H9 (cell line): ENCODE measurements at regions not wholly inside any gene's neighbourhood (a gene's known extent, or its start where the extent isn't known, plus 50 kb on each side); places are given as distances from the start of the nearest gene placed in this dataset.

Experiments
- DNase-seq: peaks from one replicate; pipeline ENCODE4 v3.0.0-alpha.2; 2017
- H2AFZ ChIP-seq: one replicate; pipeline ENCODE4 v1.6.1; 2013; ENCODE audit warnings: mild to moderate bottlenecking, low read length, control low read depth, moderate library complexity
- H2AK5ac ChIP-seq: 2 replicates; pipeline ENCODE4 v1.6.1; 2013; ENCODE audit warnings: low read length, control low read depth, mixed read lengths; ENCODE audit not compliant: insufficient read length
- H2BK120ac ChIP-seq: one replicate; pipeline ENCODE4 v1.6.1; 2013; ENCODE audit warnings: low read depth, mild to moderate bottlenecking, low read length, control low read depth, inconsistent platforms; ENCODE audit not compliant: poor library complexity, severe bottlenecking
- H2BK12ac ChIP-seq: 2 replicates; pipeline ENCODE4 v1.6.1; 2013; ENCODE audit warnings: low read length, control low read depth, mixed read lengths, low read depth; ENCODE audit not compliant: insufficient read length
- H2BK15ac ChIP-seq: 2 replicates; pipeline ENCODE4 v1.6.1; 2013; ENCODE audit warnings: low read depth, low read length, control low read depth
- H2BK20ac ChIP-seq: one replicate; pipeline ENCODE4 v1.6.1; 2013; ENCODE audit warnings: low read depth, mild to moderate bottlenecking, low read length, control low read depth, inconsistent platforms; ENCODE audit not compliant: poor library complexity, severe bottlenecking
- H2BK5ac ChIP-seq: 2 replicates; pipeline ENCODE4 v1.6.1; 2013; ENCODE audit warnings: low read length, control low read depth, mixed read lengths; ENCODE audit not compliant: insufficient read length
- H3K14ac ChIP-seq: 2 replicates; pipeline ENCODE4 v1.6.1; 2013; ENCODE audit warnings: low read length, control low read depth; ENCODE audit not compliant: insufficient read depth
- H3K18ac ChIP-seq: 2 replicates; pipeline ENCODE4 v1.6.1; 2013; ENCODE audit warnings: low read depth, mild to moderate bottlenecking, mixed read lengths, low read length, control low read depth; ENCODE audit not compliant: insufficient read length
- H3K23ac ChIP-seq: 2 replicates; pipeline ENCODE4 v1.6.1; 2013; ENCODE audit warnings: low read length, control low read depth, mixed read lengths, low read depth; ENCODE audit not compliant: insufficient read length
- H3K23me2 ChIP-seq: 2 replicates; pipeline ENCODE4 v1.6.1; 2013; ENCODE audit warnings: low read depth, mild to moderate bottlenecking, mixed read lengths, low read length, control low read depth; ENCODE audit not compliant: insufficient read length, poor library complexity, severe bottlenecking
- H3K27ac ChIP-seq: 2 replicates; pipeline ENCODE4 v1.5.1; 2013; ENCODE audit warnings: low read length, control low read depth, mixed read lengths, low read depth; ENCODE audit not compliant: insufficient read length
- H3K27me3 ChIP-seq: 2 replicates; pipeline ENCODE4 v1.6.1; 2013; ENCODE audit warnings: low read length, control low read depth, inconsistent platforms; ENCODE audit not compliant: insufficient read depth
- H3K4ac ChIP-seq: 2 replicates; pipeline ENCODE4 v1.6.1; 2013; ENCODE audit warnings: low read depth, mild to moderate bottlenecking, control low read depth, inconsistent platforms, low read length, moderate library complexity
- H3K4me1 ChIP-seq: 2 replicates; pipeline ENCODE4 v1.6.1; 2013; ENCODE audit warnings: low read length, control low read depth, inconsistent platforms; ENCODE audit not compliant: insufficient read depth
- H3K4me2 ChIP-seq: 2 replicates; pipeline ENCODE4 v1.6.1; 2013; ENCODE audit warnings: low read length, control low read depth, mixed read lengths; ENCODE audit not compliant: insufficient read length, insufficient read depth
- H3K56ac ChIP-seq: 2 replicates; pipeline ENCODE4 v1.6.1; 2013; ENCODE audit warnings: low read depth, mild to moderate bottlenecking, mixed read lengths, low read length, control low read depth; ENCODE audit not compliant: insufficient read length
- H3K79me1 ChIP-seq: 2 replicates; pipeline ENCODE4 v1.6.1; 2013; ENCODE audit warnings: low read depth, mild to moderate bottlenecking, moderate library complexity, low read length, control low read depth, inconsistent platforms; ENCODE audit not compliant: insufficient read depth, poor library complexity, severe bottlenecking
- H3K79me2 ChIP-seq: 2 replicates; pipeline ENCODE4 v1.6.1; 2013; ENCODE audit warnings: low read length, control low read depth, inconsistent platforms; ENCODE audit not compliant: insufficient read depth
- H3K9ac ChIP-seq: 2 replicates; pipeline ENCODE4 v1.6.1; 2013; ENCODE audit warnings: low read length, control low read depth, mixed read lengths; ENCODE audit not compliant: insufficient read length; ENCODE audit errors: extremely low read depth
- H3K9me3 ChIP-seq: one replicate; pipeline ENCODE4 v1.6.1; 2013; ENCODE audit warnings: low read depth, low read length, inconsistent platforms; ENCODE audit not compliant: control insufficient read depth
- H3T11ph ChIP-seq: one replicate; pipeline ENCODE4 v1.6.1; 2013; ENCODE audit warnings: mild to moderate bottlenecking, low read length, control low read depth, inconsistent platforms
- H4K20me1 ChIP-seq: one replicate; pipeline ENCODE4 v1.6.1; 2013; ENCODE audit not compliant: control insufficient read depth, insufficient read length, insufficient read depth
- H4K5ac ChIP-seq: 2 replicates; pipeline ENCODE4 v1.6.1; 2013; ENCODE audit warnings: low read depth, mild to moderate bottlenecking, mixed read lengths, low read length, control low read depth; ENCODE audit not compliant: insufficient read length
- H4K8ac ChIP-seq: replicated peaks from 2 replicates; pipeline ENCODE4 v1.6.1; 2013; ENCODE audit warnings: low read length, control low read depth, mixed read lengths, low read depth; ENCODE audit not compliant: insufficient read length
- H4K91ac ChIP-seq: 2 replicates; pipeline ENCODE4 v1.6.1; 2013; ENCODE audit warnings: low read depth, mild to moderate bottlenecking, moderate library complexity, mixed read lengths, low read length, control low read depth; ENCODE audit not compliant: insufficient read length
- H3K27ac Mint-ChIP-seq, 3 experiments: 2 replicates in 2 of 3; 3 replicates in 1 of 3; pipeline ENCODE4 v1.8.0; 2020 to 2021; ENCODE audit warnings: mixed read lengths in 3 of 3, mild to moderate bottlenecking in 1 of 3, moderate library complexity in 1 of 3
- H3K27me3 Mint-ChIP-seq: 2 replicates; pipeline ENCODE4 v1.8.0; 2021; ENCODE audit warnings: low read depth, mild to moderate bottlenecking, moderate library complexity, mixed read lengths
- H3K36me3 Mint-ChIP-seq, 3 experiments: 2 replicates in 2 of 3; 3 replicates in 1 of 3; pipeline ENCODE4 v1.8.0; 2020 to 2021; ENCODE audit warnings: low read depth in 3 of 3, mixed read lengths in 3 of 3; ENCODE audit not compliant: insufficient read depth in 1 of 3
- H3K4me1 Mint-ChIP-seq, 2 experiments: 2 replicates each; pipeline ENCODE4 v1.8.0; 2020; ENCODE audit warnings: mixed read lengths in 2 of 2
- H3K4me3 Mint-ChIP-seq, 2 experiments: 2 replicates in 1 of 2; 3 replicates in 1 of 2; pipeline ENCODE4 v1.8.0; 2020 to 2021; ENCODE audit warnings: mild to moderate bottlenecking in 2 of 2, mixed read lengths in 2 of 2, moderate library complexity in 1 of 2
- H3K9me3 Mint-ChIP-seq, 2 experiments: 2 replicates in 1 of 2; 3 replicates in 1 of 2; pipeline ENCODE4 v1.8.0; 2020; ENCODE audit warnings: mild to moderate bottlenecking in 2 of 2, mixed read lengths in 2 of 2, moderate library complexity in 1 of 2
- WGBS: extraction: QIAGEN DNeasy Blood & Tissue Kit; methylation state at CpG from one replicate; pipeline ENCODE4 v1.1.7; 2013; ENCODE audit warnings: missing lambda C conversion rate, low lambda C conversion rate, mixed read lengths; ENCODE audit not compliant: insufficient read length; ENCODE audit errors: extremely low coverage; 5-methylcytosine and 5-hydroxymethylcytosine counted together
- TF ChIP-seq, protein P1 (sequence below): fragments of 200-600 bp; sonication (generic); conservative IDR thresholded peaks from 3 replicates; pipeline ENCODE4 v1.8.0; 2021; ENCODE audit warnings: antibody characterized with exemption, mild to moderate bottlenecking

DNA sequence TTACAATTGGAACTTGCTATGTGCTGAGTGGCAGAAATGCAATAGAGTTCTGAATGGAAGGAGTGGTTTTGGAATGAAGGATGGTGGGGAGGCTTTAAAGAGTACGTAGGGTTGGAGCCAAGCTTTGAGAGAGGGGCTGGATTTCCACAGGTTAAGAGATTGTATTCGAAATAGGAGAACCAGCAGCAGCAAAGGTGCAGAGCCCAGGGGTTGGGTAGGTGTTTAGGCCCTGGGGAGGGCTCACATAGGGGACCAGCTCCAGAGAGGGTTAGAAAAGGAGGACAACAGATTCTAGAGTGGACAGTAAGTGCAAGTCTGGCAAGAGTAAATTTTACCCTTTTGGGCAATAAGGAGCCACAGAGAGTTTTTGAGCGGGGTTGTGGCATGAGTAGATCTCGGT, 297.2 kb downstream of the RPS24 start:
- Histone ChIP-seq H3K4me1 (no peaks in the 10 kb centered on the region), H3K23ac (no peak overlapping the region), H2BK20ac (no peak overlapping the region), H4K8ac (no peak overlapping the region), H3K18ac (no peak overlapping the region), H2BK5ac (no peak overlapping the region), H3K4ac (no peak overlapping the region), H3K23me2 (no peaks in the 10 kb centered on the region), H2AFZ (no peak overlapping the region), H4K5ac (no peak overlapping the region), H3T11ph (no peak overlapping the region), H4K20me1 (no peaks in the 10 kb centered on the region), H3K79me1 (no peaks in the 10 kb centered on the region), H2AK5ac (no peak overlapping the region), H3K27me3 (no peaks in the 10 kb centered on the region), H3K56ac (no peak overlapping the region), H3K9ac (no peak overlapping the region), H3K9me3 (no peaks in the 10 kb centered on the region), H3K79me2 (no peaks in the 10 kb centered on the region), H2BK15ac (no peak overlapping the region), H2BK12ac (no peak overlapping the region), H2BK120ac (no peak overlapping the region), H3K27ac (no peak overlapping the region), H4K91ac (no peak overlapping the region), H3K4me2 (no peak overlapping the region), H3K14ac (no peak overlapping the region)
- peaks cover 16 to 24% of the 10 kb centered on the region in 2 experiments for H3K9me3 Mint-ChIP-seq
- H3K36me3 Mint-ChIP-seq = peaks cover 9 to 16% (median 11%) of the 10 kb centered on the region in 3 experiments
- no peak overlapping the region for H3K4me3 Mint-ChIP-seq
- 100% methylated on average over 1 of the region's 4 CpGs for WGBS
- no peak for DNase-seq
- H3K27ac Mint-ChIP-seq = no peak overlapping the region; a peak in 1 of 7 replicates
- TF ChIP-seq, protein P1, sequence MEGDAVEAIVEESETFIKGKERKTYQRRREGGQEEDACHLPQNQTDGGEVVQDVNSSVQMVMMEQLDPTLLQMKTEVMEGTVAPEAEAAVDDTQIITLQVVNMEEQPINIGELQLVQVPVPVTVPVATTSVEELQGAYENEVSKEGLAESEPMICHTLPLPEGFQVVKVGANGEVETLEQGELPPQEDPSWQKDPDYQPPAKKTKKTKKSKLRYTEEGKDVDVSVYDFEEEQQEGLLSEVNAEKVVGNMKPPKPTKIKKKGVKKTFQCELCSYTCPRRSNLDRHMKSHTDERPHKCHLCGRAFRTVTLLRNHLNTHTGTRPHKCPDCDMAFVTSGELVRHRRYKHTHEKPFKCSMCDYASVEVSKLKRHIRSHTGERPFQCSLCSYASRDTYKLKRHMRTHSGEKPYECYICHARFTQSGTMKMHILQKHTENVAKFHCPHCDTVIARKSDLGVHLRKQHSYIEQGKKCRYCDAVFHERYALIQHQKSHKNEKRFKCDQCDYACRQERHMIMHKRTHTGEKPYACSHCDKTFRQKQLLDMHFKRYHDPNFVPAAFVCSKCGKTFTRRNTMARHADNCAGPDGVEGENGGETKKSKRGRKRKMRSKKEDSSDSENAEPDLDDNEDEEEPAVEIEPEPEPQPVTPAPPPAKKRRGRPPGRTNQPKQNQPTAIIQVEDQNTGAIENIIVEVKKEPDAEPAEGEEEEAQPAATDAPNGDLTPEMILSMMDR = no peak
- peaks cover 13% of the 10 kb centered on the region in 2 experiments for H3K4me1 Mint-ChIP-seq
- H3K27me3 Mint-ChIP-seq = no peaks in the 10 kb centered on the region; the same call in none of the 2 replicates
